ENCODE measurements at regions not wholly inside any gene's neighbourhood (a gene's known extent, or its start where the extent isn't known, plus 50 kb on each side); places are given as distances from the start of the nearest gene placed in this dataset.

GRCh38 chr2:185384822-185385560 is 353.6 kb upstream of the FSIP2 start:
- DNase-seq (ENCODE audit: low read depth, low spot score), result no peak

GRCh38 chr2:185388226-185388625 is 350.4 kb upstream of the FSIP2 start:
- DNase-seq (ENCODE audit: low read depth, low spot score), result no peak

GRCh38 chr2:185391543-185391942 is 347.1 kb upstream of the FSIP2 start:
- no peak for DNase-seq (ENCODE audit: low read depth, low spot score)

GRCh38 chr2:185393091-185393490 is 345.5 kb upstream of the FSIP2 start:
- peak; percentile 51 for DNase-seq (ENCODE audit: low read depth, low spot score)

GRCh38 chr2:185402474-185402873 is 336.1 kb upstream of the FSIP2 start:
- no peak for DNase-seq (ENCODE audit: low read depth, low spot score)

GRCh38 chr2:185404578-185404977 is 334.0 kb upstream of the FSIP2 start:
- no peak for DNase-seq (ENCODE audit: low read depth, low spot score)

GRCh38 chr2:185417111-185417510 is 321.5 kb upstream of the FSIP2 start:
- DNase-seq (ENCODE audit: low read depth, low spot score), result no peak

- DNase-seq (ENCODE audit: low read depth, low spot score), result no peak
Measured at GRCh38 chr2:185417688-185418087, 320.9 kb upstream of the FSIP2 start.

GRCh38 chr2:185424958-185425629 is 313.5 kb upstream of the FSIP2 start:
- peak; percentile 59 for DNase-seq (ENCODE audit: low read depth, low spot score)

- no peak for DNase-seq (ENCODE audit: low read depth, low spot score)
Measured at GRCh38 chr2:185428000-185428399, 310.6 kb upstream of the FSIP2 start.

- no peak for DNase-seq (ENCODE audit: low read depth, low spot score)
Measured at GRCh38 chr2:185433824-185434223, 304.8 kb upstream of the FSIP2 start.

GRCh38 chr2:185436787-185437372 is 301.7 kb upstream of the FSIP2 start:
- DNase-seq (ENCODE audit: low read depth, low spot score), result no peak

GRCh38 chr2:185441486-185442005 is 297.1 kb upstream of the FSIP2 start:
- DNase-seq (ENCODE audit: low read depth, low spot score), result no peak

- no peak for DNase-seq (ENCODE audit: low read depth, low spot score)
Measured at GRCh38 chr2:185456517-185456916, 282.1 kb upstream of the FSIP2 start.

GRCh38 chr2:185463481-185463880 is 275.1 kb upstream of the FSIP2 start:
- no peak for DNase-seq (ENCODE audit: low read depth, low spot score)

GRCh38 chr2:185466915-185467314 is 271.7 kb upstream of the FSIP2 start:
- DNase-seq (ENCODE audit: low read depth, low spot score), result no peak

- DNase-seq (ENCODE audit: low read depth, low spot score), result no peak
Measured at GRCh38 chr2:185471441-185471840, 267.2 kb upstream of the FSIP2 start.

- no peak for DNase-seq (ENCODE audit: low read depth, low spot score)
Measured at GRCh38 chr2:185472574-185472973, 266.0 kb upstream of the FSIP2 start.

GRCh38 chr2:185473838-185474237 is 264.8 kb upstream of the FSIP2 start:
- no peak for DNase-seq (ENCODE audit: low read depth, low spot score)

- DNase-seq (ENCODE audit: low read depth, low spot score), result no peak
Measured at GRCh38 chr2:185475914-185476313, 262.7 kb upstream of the FSIP2 start.

- no peak for DNase-seq (ENCODE audit: low read depth, low spot score)
Measured at GRCh38 chr2:185477452-185477851, 261.2 kb upstream of the FSIP2 start.

- DNase-seq (ENCODE audit: low read depth, low spot score), result peak; percentile 64
Measured at GRCh38 chr2:185484602-185485001, 254.0 kb upstream of the FSIP2 start.

- DNase-seq (ENCODE audit: low read depth, low spot score), result no peak
Measured at GRCh38 chr2:185502351-185502750, 236.3 kb upstream of the FSIP2 start.

Data from ELF-1 (cell line).